Hippocampal formation (tissue), 2 donors: ENCODE measurements at regions not wholly inside any gene's neighbourhood (a gene's known extent, or its start where the extent isn't known, plus 50 kb on each side); places are given as distances from the start of the nearest gene placed in this dataset.
A peak's percentile ranks its signal among the peaks of the same experiment; 100 is the strongest.

Experiments
- DNase-seq, 2 donors: peaks; one replicate each; lab custom pipeline; 2025; lab: John Stamatoyannopoulos, UW

GRCh38 chr5:22998362-22998761 is 145.2 kb upstream of the CDH12 start:
- no peak for DNase-seq

GRCh38 chr5:22988937-22989336 is 135.8 kb upstream of the CDH12 start:
- no peak for DNase-seq

- no peak for DNase-seq
These were observed 133.1 kb upstream of the CDH12 start for GRCh38 chr5:22986281-22986680.

GRCh38 chr5:22985446-22985845 is 132.3 kb upstream of the CDH12 start:
- peak in 1 of 2 donors; percentile 17 for DNase-seq

- no peak for DNase-seq
These were observed 117.9 kb upstream of the CDH12 start for GRCh38 chr5:22970956-22971618.

- DNase-seq: no peak
These were observed 117.3 kb upstream of the CDH12 start for GRCh38 chr5:22970491-22970890.

- DNase-seq: no peak
These were observed 115.2 kb upstream of the CDH12 start for GRCh38 chr5:22968386-22968785.

- no peak for DNase-seq
These were observed 112.8 kb upstream of the CDH12 start for GRCh38 chr5:22965960-22966359.

GRCh38 chr5:22964632-22965031 is 111.5 kb upstream of the CDH12 start:
- no peak for DNase-seq

- DNase-seq: no peak
These were observed 105.5 kb upstream of the CDH12 start for GRCh38 chr5:22958462-22959262.

GRCh38 chr5:22947921-22948320 is 94.8 kb upstream of the CDH12 start:
- DNase-seq: no peak

GRCh38 chr5:22938362-22938761 is 85.2 kb upstream of the CDH12 start:
- DNase-seq: no peak

GRCh38 chr5:22928821-22929482 is 75.8 kb upstream of the CDH12 start:
- DNase-seq: no peak

- no peak for DNase-seq
These were observed 73.4 kb upstream of the CDH12 start for GRCh38 chr5:22926574-22926973.

- DNase-seq: no peak
These were observed 65.4 kb upstream of the CDH12 start for GRCh38 chr5:22918511-22918910.

GRCh38 chr5:22916393-22916792 is 63.2 kb upstream of the CDH12 start:
- no peak for DNase-seq

GRCh38 chr5:22911019-22911418 is 57.9 kb upstream of the CDH12 start:
- DNase-seq: no peak

GRCh38 chr5:22910523-22910922 is 57.4 kb upstream of the CDH12 start:
- DNase-seq: no peak

- no peak for DNase-seq
These were observed 55.4 kb upstream of the CDH12 start for GRCh38 chr5:22908586-22908985.

- DNase-seq: no peak
These were observed 55.0 kb upstream of the CDH12 start for GRCh38 chr5:22908129-22908528.
